22Rv1 (cell line): ENCODE measurements at regions not wholly inside any gene's neighbourhood (a gene's known extent, or its start where the extent isn't known, plus 50 kb on each side); places are given as distances from the start of the nearest gene placed in this dataset.
"Not testable (repeated sequence)": the region's sequence is repeated elsewhere in the genome, so short reads cannot be mapped to it uniquely, and the experiment has no call there.

Experiments used
- H3K27ac ChIP-seq: fragments of 450-650 bp; 2 replicates; pipeline ENCODE4 v1.5.1; 2017
- CTCF ChIP-seq: fragments of 450-650 bp; IDR thresholded peaks from 2 replicates; pipeline ENCODE4 v1.5.1; 2017; ENCODE audit warnings: mild to moderate bottlenecking
- ZFX ChIP-seq: fragments of 450-650 bp; IDR thresholded peaks from 2 replicates; pipeline ENCODE4 v1.6.1; 2017; ENCODE audit warnings: antibody characterized with exemption, borderline replicate concordance

- H3K27ac ChIP-seq = no peak overlapping the region
- TF ChIP-seq CTCF (no peak), ZFX (no peak)
Measured at GRCh38 chr9:1171546-1171945, 121.4 kb downstream of the DMRT2 start.

GRCh38 chr9:1173211-1173610 is 123.1 kb downstream of the DMRT2 start:
- TF ChIP-seq CTCF (no peak), ZFX (no peak)
- H3K27ac ChIP-seq = no peak overlapping the region

GRCh38 chr9:1173993-1174392 is 123.8 kb downstream of the DMRT2 start:
- no peak for TF ChIP-seq CTCF
- no peak for TF ChIP-seq ZFX
- H3K27ac ChIP-seq = no peak overlapping the region

GRCh38 chr9:1179366-1179765 is 129.2 kb downstream of the DMRT2 start:
- no peak overlapping the region for H3K27ac ChIP-seq
- TF ChIP-seq CTCF = no peak
- no peak for TF ChIP-seq ZFX

GRCh38 chr9:1184146-1184545 is 134.0 kb downstream of the DMRT2 start:
- no peak overlapping the region for H3K27ac ChIP-seq
- TF ChIP-seq ZFX = no peak
- TF ChIP-seq CTCF = no peak

- H3K27ac ChIP-seq = not testable (repeated sequence)
Measured at GRCh38 chr9:1187137-1187536, 137.0 kb downstream of the DMRT2 start.

- not testable (repeated sequence) for H3K27ac ChIP-seq
Measured at GRCh38 chr9:1195636-1196035, 145.5 kb downstream of the DMRT2 start.

- no peak overlapping the region for H3K27ac ChIP-seq
- TF ChIP-seq CTCF = no peak
- no peak for TF ChIP-seq ZFX
Measured at GRCh38 chr9:1198085-1198484, 147.9 kb downstream of the DMRT2 start.

- no peak for TF ChIP-seq ZFX
- no peak for TF ChIP-seq CTCF
- no peak overlapping the region for H3K27ac ChIP-seq
Measured at GRCh38 chr9:1200847-1201251, 150.7 kb downstream of the DMRT2 start.
